Astrocyte of the cerebellum (primary cell): ENCODE measurements at regions not wholly inside any gene's neighbourhood (a gene's known extent, or its start where the extent isn't known, plus 50 kb on each side); places are given as distances from the start of the nearest gene placed in this dataset.

Source experiments
- DNase-seq: peaks from one replicate; pipeline ENCODE4 v3.0.0-alpha.2; 2011; ENCODE audit warnings: low read depth
- H3K4me3 ChIP-seq: 2 replicates; pipeline ENCODE4 v1.5.1; 2011; ENCODE audit warnings: mild to moderate bottlenecking, low read depth, low read length, moderate library complexity
- in situ Hi-C: cut with HindIII; loops from 2 replicates; pipeline ENCODE4 v1.10.0; 2017; ENCODE audit warnings: low sequenced_read_pairs
- TF ChIP-seq, protein P1 (sequence below): IDR thresholded peaks from 2 replicates; pipeline ENCODE4 v1.5.1; 2012; ENCODE audit warnings: low read length, low read depth, moderate library complexity, mild to moderate bottlenecking; ENCODE audit errors: missing control alignments

DNA sequence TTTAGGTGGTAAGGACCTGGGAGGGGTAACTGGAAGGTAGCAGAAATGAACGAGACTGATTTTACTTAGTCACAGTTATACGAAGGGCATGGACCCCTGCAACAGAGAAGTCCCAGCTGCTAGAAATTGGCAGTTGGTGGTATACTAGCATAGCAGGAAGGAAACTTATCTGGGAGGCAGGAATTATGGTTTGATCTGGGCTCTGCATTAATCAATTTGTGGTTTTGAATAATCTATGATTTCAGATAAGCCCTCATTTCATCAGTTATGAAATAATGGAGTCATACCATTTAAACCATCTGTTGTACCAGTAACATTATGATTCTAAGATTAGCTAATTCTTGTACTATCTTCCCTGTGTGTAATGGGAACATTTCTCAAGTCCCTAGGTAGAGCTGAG is 54.0 kb upstream of the TMEM229A start:
- TF ChIP-seq, protein P1, sequence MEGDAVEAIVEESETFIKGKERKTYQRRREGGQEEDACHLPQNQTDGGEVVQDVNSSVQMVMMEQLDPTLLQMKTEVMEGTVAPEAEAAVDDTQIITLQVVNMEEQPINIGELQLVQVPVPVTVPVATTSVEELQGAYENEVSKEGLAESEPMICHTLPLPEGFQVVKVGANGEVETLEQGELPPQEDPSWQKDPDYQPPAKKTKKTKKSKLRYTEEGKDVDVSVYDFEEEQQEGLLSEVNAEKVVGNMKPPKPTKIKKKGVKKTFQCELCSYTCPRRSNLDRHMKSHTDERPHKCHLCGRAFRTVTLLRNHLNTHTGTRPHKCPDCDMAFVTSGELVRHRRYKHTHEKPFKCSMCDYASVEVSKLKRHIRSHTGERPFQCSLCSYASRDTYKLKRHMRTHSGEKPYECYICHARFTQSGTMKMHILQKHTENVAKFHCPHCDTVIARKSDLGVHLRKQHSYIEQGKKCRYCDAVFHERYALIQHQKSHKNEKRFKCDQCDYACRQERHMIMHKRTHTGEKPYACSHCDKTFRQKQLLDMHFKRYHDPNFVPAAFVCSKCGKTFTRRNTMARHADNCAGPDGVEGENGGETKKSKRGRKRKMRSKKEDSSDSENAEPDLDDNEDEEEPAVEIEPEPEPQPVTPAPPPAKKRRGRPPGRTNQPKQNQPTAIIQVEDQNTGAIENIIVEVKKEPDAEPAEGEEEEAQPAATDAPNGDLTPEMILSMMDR, result no peak
- in situ Hi-C loops, result no loop called here
- no peak overlapping the region for H3K4me3 ChIP-seq
- no peak for DNase-seq

DNA sequence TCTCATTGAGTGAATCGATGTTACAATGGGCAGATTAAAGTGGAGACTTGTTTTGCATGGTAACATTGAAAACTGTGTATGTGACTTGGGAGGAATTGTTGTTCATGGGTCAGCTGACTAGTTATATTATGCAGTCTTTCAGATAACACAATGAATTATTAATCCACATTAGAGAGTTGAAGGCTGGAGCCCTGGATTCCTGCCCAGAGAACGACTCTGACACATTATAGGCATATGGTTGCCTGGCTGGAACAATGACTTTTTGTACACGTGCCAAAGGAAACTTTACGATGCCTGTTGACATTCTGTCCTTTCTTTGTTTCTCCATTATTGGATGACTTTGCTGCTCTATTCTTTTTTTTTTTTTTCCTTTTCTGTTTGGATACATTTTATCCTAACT is 52.3 kb upstream of the TMEM229A start:
- in situ Hi-C loops, result no loop called here
- TF ChIP-seq, protein P1, result no peak
- DNase-seq, result peak; percentile 23
- no peak overlapping the region for H3K4me3 ChIP-seq

DNA sequence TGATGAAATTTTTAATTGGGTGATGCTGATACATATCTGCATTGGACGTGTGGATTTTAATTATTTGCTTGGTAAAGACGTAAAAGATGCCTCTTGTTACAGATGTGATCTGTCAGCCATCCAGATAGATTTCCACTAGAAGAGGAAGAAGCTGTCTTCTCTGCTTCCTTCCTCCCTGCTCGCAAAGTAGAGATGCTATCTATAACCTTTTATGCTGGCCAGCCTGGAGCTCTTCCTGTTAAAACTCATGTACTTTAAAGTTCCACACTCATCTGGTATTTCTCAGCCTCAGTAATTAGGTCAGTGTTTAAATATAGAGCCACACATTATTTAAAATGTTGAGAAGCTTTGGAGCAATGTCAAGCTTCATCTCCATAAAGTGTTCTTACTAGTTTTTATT is 51.2 kb upstream of the TMEM229A start:
- in situ Hi-C loops, result no loop called here
- TF ChIP-seq, protein P1, result no peak
- no peak overlapping the region for H3K4me3 ChIP-seq
- DNase-seq, result no peak
